GM19238 (cell line): ENCODE measurements at regions not wholly inside any gene's neighbourhood (a gene's known extent, or its start where the extent isn't known, plus 50 kb on each side); places are given as distances from the start of the nearest gene placed in this dataset.
"Not testable (repeated sequence)": the region's sequence is repeated elsewhere in the genome, so short reads cannot be mapped to it uniquely, and the experiment has no call there.

ENCODE experiments used
- DNase-seq: peaks from one replicate; pipeline ENCODE4 v3.0.0; 2011; ENCODE audit warnings: low spot score; ENCODE audit not compliant: insufficient read length

DNA sequence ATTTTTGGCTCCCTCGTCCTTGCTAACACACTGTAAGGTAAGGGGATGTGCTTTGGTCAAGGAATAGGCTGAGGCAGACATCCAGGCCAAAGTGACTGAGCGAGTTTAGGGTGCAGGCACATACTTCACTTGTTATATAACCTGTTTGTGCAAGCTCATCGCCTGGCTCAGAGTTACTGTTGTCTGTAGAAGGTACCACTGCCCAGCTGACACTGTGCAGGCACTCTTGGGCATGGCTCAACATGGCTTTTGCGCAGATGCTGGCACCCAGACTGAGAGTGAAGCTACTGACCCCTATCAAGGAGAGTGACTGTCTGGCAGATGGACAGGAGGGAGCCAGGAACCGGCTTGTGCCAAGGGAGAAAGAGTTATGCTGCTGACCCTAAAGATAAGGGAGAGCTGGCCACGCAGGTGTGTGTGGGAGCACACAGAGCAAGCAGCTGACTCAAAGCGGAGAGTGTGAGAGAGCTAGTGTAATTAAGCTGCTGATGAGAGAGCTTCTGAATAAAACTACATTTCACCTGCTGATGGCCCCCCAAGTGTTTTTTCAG, 307.3 kb upstream of the USP24 start:
- DNase-seq, result no peak

DNA sequence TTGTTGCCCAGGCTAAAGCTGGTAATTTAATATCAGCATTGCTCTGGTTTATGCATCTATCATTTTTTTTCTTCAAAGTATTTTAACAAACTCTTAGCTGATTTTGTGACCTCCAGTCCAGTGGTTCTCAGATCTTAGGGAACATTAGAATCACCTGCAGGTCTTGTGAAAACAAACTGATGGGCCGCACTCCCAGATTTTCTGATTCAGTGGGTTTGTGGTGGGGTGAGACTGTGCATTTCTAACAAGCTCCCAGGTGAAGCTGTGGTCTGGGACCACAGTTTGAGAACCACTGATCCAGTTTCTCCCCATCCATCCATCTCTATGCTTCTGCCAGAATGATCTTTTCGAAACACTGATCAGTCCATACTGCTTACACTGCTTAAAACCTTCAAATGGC, 305.7 kb upstream of the USP24 start:
- DNase-seq, result no peak

DNA sequence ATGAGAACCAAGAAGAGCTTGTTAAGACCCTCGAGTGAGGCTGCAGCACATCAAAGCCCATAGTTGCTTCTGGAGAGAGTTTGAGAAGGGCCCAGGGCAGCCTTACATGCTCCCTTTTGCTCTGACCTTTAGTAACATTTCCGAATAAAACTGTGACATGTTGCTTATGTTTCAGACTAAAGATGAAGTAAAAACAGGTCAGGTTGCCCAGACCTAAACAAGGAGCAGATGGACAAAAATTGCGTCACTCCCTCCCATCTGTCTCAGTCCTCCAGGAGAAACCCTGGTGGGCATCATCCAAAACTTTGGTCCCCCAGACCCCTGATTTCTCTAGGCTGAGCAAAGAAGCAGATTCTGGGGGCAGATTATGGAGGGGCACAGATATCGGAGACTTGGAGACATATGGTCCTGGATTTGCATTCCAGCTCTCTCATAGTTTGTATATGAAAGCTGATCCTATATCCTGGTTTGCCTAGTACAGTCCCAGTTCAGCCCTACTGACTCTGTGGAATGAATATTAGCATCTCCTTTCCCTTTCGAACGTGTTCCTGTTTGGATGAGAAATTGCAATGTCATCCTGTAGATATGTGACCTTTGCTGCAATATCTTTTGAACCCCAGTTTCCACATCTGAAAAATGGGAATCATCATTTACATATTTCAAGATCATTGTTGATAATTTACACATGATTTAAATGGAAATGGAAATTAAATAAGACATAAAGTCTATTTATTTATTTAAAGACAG, 304.9 kb upstream of the USP24 start:
- no peak for DNase-seq

DNA sequence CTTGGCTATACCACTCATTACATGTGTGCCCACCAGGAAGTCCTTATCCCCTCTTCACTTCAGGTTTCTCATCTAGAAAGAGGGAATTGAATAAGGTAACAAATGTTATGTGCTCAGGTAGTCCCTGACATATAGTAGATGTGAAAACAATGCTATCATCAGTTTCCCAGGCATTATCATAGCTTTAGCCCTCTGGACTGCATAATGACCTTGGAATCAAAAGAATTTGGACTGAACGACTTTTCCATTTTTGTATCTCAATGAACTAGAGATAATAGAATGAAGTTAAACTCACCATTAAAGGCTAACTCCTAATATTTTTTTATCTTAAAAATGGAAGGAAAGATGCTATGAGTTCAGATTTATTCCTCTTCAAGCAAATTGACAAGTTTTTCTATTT, 304.1 kb upstream of the USP24 start:
- DNase-seq, result no peak

DNA sequence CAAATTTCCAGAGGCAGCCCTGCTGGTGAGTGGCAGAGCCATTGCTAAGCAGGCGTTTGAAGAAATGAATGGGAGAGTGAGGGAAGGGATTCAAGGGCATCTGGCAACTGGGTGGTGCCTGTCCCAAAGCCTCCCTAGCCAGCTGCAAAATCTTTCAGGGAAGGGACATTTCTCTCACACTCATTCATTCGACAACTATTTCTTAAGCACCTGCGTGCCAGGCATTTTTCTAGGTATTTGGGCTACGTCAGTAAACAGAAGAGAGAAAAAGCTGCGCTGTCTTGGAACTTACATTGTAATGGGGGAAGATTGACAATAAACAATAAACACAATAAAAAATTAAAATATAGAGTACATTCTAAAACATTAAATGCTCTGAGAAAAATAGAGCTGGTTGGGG, 301.9 kb upstream of the USP24 start:
- DNase-seq, result no peak

DNA sequence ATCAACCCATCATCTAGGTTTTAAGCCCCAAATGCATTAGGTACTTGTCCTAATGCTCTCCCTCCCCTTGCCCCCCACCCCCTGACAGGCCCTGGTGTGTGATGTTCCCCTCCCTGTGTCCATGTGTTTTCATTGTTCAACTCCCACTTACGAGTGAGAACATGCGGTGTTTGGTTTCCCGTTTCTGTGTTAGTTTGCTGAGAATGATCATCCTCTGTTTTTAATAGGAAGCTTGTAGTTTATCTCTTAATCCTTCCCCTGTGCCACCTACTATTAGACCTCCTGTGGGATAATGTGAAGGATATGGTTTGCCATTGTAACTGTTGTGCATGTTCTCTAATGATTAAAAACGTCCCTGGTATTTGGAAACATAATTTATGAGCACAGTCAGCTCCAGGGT, 299.4 kb upstream of the USP24 start:
- not testable (repeated sequence) for DNase-seq

DNA sequence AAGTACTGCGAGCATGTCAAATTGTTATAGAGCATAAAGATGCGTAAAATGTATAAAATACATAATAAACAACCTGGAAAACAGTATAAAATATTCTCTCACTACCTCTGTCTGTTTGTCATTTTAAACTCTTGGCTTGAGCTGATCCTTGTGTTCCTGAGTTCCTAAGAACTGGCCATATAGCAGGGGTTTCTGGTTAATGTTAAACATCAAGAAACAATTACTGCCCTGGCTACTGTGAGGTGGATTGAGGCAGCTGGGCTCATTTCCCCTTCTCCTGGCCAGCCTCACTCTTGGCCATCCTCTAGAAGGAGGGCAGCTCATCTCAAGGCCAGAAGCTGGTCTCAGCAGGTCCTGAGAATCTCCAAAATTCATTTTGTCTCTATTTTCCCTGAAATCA, 297.3 kb upstream of the USP24 start:
- no peak for DNase-seq

DNA sequence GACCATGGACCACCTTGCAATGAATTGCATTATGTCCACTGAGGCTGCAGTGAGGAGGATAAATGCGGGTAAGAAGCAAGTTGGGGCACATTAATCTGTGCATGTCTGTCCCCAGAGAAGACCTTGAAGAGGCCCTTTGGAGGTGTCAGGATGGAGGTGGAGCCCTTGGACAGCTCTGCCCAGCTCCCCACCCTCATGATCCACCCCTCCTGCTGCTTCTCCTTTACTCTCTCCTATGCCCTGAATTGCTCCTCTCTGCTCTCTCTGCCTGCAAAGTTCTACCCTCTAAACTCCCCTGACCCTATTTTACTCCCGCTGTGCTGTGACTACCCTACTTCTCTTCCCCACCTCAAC, 292.4 kb upstream of the USP24 start:
- no peak for DNase-seq

DNA sequence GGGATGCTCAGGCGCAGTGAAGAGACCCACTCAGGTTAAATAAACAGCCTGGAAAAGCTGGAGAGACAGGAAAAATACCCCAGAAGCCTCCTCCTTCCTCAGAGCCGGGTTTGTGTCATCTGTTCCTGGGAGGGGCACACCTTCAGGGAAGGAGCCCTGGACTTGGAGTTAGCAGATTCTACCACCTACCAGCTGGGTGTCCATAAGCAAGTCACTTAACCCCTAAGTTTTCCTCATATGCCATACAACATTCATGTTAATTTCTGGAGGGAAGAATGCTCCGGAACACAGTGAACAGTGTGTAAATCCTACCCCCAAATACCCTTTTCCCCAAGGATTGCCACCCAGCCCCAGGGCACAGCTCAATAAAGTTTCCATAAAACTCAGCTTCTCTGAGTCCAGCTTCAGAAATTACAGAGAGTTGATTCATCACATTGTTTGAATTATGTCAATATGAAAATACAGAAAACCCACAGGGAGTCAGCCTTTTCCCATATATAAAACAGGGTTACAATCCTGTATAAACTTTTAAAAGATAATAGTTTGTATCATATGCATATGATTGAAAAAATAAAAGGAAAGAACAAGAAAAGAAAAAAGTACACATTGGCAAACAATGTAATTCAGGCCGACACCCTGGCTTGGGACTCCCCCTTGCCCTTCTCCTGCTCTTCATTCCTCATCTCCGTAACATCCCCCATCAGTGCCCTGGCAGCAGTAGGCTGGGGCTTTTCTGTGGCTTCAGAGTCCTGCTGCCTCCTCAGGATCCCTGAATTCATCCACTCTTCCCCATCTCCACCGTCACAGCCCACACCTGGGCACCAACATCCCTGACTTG, 291.8 kb upstream of the USP24 start:
- no peak for DNase-seq

DNA sequence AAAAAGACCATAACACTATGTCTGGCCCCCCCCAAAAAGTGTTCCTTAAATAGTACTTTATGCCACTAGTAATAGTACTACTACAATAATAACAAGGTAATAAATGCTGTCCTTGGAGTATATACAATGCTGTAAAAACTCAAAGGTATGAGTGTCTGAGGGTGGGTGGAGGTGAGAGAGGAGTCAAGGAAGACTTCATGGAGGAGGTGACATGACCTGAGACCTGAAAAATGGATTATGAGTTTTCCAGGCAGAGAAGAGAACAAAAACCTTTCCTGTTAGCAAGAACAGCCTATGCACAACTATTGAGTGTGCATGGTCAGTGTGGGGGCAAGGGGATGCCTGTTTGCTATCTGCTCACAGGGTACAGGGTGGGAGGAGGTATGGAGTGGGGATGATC, 290.2 kb upstream of the USP24 start:
- no peak for DNase-seq

DNA sequence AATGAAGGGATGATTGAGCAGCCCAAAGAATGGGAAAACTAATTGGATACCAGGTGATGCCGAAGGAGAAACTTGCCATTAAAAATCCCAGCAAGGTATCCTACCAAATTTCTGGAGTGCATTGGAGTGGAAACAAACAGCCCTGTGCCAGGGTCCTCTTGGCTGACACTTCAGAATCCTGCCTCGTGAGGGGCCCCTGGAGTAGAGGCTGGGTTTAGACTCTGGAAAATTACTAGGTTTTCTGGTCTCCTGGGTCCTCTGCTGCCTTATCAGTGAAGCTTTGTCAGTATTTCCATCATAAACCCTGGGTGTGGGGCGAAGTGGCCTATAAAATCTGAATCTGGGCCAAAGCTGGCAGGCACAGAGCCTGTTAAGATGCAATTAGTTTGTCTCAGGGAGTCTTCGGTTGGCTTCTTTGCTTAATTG, 289.2 kb upstream of the USP24 start:
- no peak for DNase-seq

DNA sequence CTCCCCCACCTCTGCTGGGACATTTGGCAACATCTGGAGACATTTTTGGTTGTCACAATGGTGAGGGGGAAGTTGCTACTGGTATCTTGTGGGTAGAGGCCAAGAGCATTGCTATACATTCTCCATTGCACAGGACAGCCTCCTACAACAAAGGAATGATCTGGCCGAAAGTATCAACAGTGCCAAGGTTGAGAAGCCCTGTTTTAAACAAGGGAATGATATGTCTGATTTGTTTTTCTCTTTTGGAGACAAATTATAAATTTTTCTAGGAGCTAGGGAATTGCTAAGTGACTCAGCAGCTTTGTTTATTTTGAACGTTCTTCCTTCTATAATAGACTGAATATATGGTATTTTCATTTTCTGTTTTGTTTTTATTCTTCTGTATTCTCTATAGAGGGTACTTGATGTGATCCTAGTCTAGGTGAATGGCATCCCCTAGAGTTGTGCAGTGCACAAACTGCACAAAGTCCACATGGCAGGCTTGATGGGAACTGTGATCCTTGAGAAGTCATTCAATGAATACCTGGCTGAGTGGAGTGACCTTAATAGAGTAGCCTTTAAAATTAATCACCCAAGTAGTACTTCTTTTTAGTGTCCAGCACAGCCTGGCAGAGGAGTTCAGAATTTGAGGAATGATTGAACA, 288.6 kb upstream of the USP24 start:
- no peak for DNase-seq

DNA sequence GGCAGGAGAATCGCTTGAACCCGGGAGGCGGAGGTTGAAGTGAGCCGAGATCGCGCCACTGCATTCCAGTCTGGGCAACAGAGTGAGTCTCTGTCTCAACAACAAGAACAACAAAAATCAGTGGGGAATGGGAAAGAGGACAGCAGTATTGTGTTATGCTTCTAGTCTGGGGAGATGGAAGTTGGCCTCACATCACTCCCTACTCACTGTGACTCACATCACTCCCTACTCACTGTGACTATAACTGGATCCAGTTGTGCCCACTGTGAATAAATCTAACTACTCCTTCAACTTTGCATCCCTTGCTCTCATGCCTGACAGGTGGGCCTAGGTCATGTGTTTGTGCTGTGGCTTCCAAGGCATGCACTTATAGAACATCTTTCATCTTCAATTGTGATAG, 285.4 kb upstream of the USP24 start:
- no peak for DNase-seq

DNA sequence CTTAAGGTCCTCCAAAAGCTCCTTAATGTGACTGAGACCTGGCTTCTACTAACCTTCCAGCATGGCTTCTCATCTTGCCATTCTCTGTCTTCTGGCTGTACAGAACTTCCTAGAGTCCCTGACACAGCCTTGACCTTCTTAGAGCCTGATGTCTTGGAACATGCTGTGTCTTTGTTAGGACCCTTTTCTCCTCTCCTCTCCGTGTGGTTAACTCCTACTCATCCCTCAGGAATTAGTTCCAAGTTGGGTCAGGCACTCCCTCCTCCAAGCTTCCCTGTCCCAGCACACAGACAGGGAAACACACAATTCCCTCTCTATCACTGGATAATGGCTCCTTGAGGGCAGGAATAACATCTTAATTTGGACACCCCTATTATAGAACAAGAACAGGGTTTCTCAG, 275.4 kb upstream of the USP24 start:
- DNase-seq, result no peak

DNA sequence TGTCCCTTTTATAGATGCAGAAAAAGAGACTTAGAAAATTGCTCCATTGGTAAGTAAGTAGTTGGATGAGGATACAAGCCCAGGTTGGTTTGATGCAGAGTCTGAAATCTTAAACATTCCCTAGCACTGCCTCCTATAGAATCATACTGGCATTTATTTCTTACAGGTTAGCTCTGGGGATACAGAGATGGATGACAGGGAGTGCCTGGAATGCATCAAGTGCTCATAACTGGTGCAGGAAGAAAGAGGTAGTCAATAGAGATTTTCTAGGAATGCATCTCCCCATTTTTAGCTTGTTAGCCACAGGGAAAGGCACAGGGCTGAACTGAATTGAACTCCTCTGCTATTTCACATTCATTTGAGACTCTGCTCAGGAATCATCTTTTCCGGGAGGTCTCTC, 269.0 kb upstream of the USP24 start:
- no peak for DNase-seq

DNA sequence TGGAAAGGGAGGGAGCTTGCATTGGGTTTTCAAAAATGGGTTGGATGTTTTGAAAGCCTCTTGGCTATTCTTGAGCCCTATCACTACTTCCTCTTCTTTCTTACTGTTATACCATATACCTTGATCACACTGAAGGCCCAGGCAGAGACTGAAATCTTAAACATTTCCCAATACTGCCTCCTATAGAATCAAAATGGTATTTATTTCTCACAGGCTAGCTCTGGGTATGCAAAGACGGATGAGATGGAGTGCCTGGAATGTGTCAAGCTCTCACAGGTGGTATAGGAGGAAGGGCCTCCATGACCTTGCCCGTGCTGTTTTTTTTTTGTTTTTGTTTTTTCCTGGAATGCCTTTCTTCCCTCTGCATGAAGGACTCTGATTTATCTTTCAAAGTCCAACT, 268.4 kb upstream of the USP24 start:
- no peak for DNase-seq

DNA sequence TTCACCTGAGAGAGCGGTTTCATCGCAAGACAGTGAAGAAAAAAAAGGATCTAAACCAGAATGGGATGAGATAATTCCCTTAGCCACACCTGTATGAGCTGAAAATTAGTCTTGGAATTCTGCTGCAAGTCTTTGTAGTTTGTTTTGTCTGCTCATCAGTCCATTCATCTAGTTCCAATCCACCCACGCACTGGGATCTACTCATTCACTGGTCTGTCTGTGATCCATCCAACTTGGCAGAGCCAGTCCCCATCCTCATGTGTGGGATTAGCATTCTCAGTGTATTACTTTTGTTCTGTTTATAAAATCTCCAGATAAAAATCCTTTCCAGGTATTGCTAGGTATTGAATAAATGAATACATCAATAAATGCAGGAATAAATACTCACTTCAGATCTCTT, 266.5 kb upstream of the USP24 start:
- no peak for DNase-seq

DNA sequence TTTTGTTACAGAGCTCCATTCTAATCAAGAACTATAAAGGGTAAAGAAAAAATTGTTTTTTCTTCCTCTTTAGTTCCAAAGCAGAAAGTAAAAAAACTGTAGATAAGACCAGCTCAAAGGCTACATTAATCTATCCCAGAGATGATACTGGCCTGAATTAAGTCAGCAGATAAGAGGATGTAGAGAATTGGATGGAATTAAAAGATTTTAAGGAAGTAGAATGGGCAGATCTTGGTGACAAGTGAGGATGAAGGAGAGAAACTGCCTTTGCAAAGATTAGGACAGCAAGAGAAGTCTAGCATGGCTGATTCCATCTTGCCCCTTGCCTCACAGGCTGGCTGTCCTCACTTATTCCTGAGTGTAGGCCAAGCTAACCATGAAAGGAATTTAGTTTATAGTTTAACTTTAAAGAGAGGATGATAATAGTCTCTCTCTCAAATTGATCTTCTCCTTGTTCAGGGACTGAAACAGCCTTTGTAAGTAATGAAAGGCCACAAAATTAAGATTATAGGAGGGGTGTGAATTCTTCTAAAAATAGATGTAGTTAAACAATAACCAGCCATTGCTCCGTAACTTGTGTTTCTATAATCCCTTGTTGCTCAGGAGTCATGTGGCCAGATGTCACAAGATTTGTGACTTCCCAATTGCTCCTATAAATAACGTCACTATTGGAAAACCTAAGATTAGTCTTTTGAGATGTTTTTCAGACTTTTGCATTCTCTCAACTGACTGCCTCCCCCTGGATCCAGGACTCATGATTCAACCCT, 265.0 kb upstream of the USP24 start:
- DNase-seq, result no peak

DNA sequence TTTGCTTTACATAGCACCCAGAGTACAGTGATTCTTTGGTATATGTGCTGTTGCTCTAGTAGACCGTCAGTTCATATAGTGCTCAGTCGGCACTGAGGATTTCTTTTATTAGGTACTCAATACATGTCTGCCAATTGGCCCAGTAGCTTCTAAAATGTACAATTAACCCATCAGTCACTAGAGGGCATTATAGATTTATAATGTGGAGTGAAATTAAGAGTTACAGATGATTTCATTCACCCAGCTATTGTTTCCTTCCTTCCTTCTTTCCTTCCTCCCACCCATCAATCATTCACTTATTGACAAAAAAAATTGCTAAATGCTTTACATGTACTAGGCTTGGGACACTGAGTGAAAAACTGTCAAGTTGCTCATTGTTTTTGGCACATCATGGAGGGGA, 263.6 kb upstream of the USP24 start:
- no peak for DNase-seq

DNA sequence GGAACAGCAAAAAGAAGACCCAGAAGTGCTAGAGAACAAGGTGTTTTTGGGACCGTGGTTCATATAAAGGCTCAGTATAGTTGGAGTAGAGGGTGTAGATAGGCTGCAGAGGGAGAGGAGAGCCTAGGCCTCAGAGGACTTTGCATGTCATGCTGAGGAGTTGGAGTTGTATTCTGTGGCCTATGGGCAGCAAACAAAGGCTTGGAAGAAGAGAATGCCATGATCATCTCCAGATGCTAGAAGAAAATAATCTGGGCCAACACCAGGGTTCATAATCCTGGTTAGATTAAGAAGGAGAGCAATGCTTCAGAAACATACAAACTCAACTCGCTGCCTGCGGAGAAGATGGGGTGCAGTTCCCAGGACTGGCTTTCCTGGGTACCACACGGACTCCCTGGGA, 262.8 kb upstream of the USP24 start:
- no peak for DNase-seq

DNA sequence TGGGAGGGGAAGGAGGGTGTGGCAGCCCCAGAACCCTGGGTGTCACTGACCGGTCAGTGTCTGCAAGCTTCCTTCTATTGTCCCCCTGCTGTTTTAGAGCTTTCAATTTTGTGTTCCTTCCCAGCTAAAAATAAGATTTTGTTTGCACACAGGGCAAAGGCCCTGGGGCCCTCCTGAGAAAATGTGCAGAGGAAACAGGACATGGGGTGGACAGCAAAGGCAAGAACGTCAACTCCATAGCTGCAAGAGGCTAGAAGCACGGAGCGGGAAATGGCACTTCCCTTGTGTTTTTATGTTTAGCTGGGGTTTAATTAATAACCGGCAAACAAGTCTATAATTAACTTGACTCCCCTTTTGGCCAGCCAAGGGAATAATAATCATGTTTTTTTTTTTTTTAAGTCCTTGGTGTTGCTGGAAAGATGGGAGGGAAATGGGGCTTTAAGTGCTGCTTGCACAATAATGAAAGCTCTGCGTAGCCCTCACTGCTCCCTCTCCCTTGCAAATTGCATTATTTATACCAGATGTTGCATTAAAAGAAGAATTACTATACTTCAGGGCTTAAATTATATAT, 261.4 kb upstream of the USP24 start:
- DNase-seq, result no peak
